ENCODE measurements at regions not wholly inside any gene's neighbourhood (a gene's known extent, or its start where the extent isn't known, plus 50 kb on each side); places are given as distances from the start of the nearest gene placed in this dataset.
"Not testable (repeated sequence)": the region's sequence is repeated elsewhere in the genome, so short reads cannot be mapped to it uniquely, and the experiment has no call there.

- DNase-seq (no peak), ATAC-seq (no peak)
These were observed 422.5 kb upstream of the CRIM1 start for GRCh38 chr2:35933031-35933430.

DNA sequence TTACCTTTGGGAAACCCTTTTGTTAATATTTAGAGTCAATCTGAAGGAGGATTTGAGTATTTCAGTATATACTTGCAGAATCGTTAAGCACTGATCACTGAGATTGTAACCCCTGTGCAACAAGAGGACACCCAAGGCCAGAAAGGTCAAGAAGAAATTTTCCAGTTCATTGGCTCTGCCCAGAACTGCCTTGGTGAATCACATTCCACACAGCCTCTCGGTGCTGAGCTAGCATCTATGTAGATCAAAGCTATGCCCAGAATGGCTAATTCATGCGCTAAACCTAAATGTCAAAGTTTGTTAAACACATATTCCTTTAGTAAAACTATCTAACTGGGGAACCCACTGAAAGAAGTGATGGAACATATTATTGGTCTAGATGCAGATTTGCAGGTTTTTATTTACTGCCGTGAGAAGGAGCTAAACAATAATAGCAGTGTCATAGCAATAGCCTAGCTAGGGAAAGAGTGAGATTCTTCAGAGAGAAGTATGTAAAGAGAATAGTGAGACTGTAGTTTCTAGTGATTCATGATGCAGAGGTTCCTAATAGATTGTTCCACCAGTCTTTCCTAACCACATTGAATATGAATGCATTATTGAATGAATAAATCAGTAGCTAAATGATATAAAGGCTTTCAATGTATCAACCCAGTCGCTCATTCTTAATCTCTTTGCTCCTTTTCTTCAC is 423.2 kb upstream of the CRIM1 start:
- ATAC-seq (no peak), DNase-seq (no peak)

DNA sequence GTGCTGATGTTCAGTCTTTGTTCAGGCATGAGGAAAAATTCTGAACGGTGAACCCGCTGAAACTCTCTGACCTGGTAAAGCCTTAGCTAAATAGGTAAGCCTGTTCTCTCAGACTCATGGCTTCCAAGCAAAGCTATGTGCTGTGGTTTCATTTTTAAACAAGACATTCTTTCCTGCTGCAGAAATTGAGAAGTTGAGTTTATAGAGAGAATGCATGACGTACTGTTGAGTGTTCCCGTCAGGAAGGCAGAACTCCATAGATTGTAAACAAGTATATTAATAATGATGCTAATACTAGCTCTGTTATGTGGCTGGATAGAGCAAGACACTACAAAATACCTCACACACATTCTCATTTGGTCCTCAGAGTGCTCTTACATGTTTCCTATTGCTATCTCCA is 424.0 kb upstream of the CRIM1 start:
- DNase-seq: no peak

DNA sequence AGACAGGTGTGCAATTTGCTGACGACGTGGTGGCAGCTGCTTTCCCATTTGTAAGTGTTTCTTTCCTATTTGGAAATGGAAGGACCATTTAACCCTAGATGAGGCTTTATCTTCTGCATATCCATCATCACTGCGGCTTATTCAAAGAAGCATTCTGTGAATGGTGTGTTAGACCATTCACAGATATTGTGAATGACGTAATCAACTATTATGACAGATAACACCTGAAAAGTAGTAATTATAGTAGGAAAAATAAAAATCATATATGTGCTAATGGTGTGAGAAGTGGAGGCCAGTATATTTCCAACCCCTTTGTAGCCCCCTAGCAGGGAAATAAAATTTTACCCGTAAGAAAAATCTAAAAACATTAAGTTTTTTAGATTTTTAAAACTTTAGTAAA is 424.5 kb upstream of the CRIM1 start:
- DNase-seq (no peak), ATAC-seq (no peak)

More for the DNA sequence above, 424.0 kb upstream of the CRIM1 start:
- no peak for ATAC-seq

- ATAC-seq (no peak), DNase-seq (no peak)
These were observed 426.0 kb upstream of the CRIM1 start for GRCh38 chr2:35929551-35929950.

GRCh38 chr2:35920061-35920460 is 435.5 kb upstream of the CRIM1 start:
- ATAC-seq (no peak), DNase-seq (no peak)

DNA sequence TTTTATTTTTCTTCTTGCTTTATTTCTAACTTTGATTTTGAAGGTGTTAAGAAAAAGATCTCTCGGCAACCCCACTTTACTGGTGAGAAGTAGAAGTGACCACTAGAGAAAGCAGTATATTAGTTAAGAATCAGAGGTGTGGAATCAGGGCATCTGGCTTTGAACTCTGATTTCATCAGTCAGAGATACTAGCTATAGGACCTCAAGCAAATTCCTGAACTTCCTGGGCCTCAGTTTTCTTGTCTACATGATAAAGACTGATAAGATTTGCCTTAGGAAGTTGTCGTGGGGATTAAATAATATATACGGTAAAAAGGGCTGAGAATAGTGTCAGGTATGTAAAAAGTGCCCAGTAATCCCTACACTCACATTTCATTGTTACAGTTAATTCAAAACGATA is 440.3 kb upstream of the CRIM1 start:
- ATAC-seq (no peak), DNase-seq (no peak)

DNA sequence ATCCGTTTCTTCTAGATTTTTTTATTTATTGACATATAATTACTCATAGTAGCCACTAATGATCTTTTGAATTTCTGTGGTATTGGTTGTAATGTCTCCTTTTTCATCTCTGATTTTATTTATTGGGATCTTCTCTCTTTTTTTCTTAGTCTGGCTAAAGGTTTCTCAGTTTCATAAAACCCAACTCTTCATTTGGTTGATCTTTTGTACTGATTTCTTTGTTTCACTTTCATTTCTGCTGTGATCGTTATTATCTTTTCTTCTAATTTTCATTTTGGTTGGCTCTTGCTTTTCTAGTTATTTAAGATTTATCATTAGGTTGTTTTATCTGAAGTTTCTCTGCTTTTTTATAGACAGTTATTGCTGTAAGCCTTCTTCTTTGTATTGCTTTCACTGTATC is 463.6 kb upstream of the CRIM1 start:
- no peak for DNase-seq
- no peak for ATAC-seq

- DNase-seq (no peak), ATAC-seq (no peak)
These were observed 464.1 kb upstream of the CRIM1 start for GRCh38 chr2:35891528-35891927.

DNA sequence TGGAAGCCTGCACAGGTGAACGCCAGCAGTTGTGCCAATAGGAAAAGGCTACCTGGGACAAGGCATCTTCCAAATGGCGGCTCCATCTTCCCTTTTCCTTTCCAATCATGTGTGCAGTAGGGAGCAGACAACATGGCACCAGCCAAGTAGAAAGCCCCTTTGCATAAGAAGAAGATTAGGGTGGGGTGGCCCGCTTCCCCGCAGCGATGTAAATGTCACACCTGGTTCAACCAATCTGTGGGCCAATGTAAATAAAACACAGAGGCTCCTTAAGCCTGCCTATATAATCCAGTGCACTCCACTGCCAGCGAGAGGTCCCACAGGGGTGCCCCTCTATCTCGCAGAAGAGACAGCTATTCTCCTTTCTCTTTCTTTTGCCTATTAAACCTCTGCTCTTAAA is 468.4 kb upstream of the CRIM1 start:
- DNase-seq: no peak
- ATAC-seq: no peak

GRCh38 chr2:35873921-35874320 is 481.7 kb upstream of the CRIM1 start:
- ATAC-seq: no peak
- DNase-seq: no peak

- ATAC-seq: no peak
- DNase-seq: no peak
These were observed 483.9 kb upstream of the CRIM1 start for GRCh38 chr2:35871672-35872071.

DNA sequence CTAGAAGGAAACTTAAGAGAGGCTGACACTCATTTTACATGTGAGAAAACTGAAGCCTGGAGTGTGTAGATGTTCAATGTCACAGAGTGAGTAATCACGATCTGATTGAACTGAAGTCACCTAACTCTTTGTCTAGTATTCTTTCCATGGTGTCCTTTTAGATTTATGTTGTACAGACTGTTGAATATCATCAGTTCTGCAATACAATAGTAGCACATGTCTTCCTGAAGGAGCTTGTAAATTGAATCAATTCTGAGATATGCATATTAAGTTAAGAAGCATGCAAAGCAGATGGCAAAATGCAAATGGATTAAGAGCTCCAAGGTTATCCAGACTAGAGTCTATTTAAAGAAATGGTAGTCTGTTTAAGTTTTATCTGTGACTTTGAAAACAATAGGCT is 484.9 kb upstream of the CRIM1 start:
- ATAC-seq (no peak), DNase-seq (no peak)

DNA sequence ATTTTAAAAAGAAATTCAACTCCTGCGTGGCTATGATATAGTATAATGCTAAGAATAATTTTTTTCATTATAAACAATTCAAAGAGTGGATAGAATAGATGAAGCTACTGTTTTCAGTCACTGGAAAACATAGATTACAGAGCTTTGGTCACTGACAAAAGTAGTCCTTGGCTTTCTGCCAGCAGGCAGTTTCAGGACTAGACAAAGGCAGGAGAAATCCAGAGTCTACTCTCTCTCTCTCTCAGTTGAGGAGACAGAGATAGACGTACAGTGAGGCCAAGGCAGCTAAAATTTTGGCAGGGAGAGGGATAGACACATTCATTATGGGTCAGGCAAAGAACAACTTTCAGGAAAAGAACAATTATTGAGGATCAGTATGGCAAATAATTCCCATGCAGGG is 491.4 kb upstream of the CRIM1 start:
- DNase-seq (no peak), ATAC-seq (no peak)

DNA sequence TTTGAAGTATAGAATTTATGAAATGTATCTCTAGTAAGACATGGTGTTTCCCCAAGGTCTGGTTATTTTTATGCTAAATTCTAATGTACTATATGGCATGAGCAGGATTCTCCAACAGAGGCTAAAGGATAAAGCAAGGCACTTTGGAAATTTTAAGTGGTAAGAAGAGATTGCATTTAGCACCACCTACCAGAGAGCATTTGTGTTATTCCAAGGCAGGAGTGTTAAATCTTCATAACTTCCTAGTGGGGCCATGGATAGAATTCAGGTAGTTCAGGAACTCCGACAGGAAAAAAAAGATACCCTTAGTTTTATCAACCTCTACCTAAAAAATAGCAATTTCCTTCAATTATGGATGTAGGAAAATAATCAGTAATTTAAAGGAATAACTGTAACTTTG is 497.4 kb upstream of the CRIM1 start:
- no peak for ATAC-seq

GRCh38 chr2:35857498-35857897 is 498.1 kb upstream of the CRIM1 start:
- no peak for DNase-seq
- no peak for ATAC-seq

More for the DNA sequence above, 497.4 kb upstream of the CRIM1 start:
- DNase-seq: no peak

GRCh38 chr2:35831385-35831784 is 524.2 kb upstream of the CRIM1 start:
- DNase-seq: no peak
- no peak for ATAC-seq

DNA sequence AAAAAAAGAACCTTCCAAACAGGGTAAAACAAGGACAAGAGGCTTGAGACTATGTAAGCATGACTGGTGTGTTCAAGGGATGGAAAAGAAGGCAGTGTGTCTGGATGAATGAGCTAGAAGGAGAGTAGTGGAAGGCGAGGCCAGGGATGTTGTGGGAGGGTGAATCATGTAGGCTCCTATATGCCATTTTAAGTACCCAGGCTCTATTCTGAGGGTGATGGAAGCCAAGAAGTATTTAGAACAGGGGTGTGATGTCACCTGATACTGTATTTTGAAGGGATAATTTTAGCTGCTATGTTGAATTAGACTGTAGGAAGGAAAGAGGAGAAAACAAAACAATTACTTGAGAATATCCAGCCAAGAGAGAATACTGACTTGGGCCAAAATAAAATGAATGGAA is 524.7 kb upstream of the CRIM1 start:
- DNase-seq: no peak
- ATAC-seq: no peak

DNA sequence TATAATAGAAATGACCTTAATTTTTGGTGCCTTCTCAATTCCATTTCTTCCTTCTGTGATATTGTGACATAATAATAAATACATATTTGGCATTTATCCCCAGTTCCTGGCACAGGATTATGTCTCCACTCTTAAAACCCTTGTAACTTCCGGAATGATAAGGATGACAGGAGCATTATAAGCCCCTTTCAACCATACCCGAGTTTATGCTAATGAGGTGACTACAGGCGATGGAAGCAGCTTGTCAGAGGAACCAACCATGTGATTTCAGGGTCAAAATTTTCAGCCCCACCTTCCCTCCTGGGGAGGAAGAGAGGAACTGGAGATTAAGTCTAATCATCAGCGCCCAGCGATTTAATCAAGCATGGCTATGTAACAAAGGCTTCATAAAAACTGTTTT is 528.5 kb upstream of the CRIM1 start:
- ATAC-seq (no peak), DNase-seq (no peak)

GRCh38 chr2:35822716-35823115 is 532.9 kb upstream of the CRIM1 start:
- ATAC-seq: no peak

DNA sequence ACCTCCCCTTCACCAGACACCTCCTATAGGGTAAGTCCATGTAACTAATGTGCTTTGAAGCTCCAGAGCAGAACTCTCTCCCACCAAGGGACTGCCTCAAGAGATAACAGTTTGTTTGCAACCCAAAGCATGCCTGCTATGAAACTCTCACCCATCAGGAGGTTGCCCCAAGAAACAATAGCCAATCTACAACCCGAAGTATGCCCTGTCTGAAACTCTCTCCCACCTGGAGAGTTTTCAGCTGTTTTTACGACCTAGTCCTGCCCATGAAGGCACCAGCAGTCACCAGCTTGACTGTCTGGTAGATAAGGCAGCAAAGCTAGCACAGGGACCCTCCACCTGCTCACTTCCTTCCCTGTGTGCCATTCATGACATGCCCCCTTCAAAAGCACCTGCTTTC is 533.9 kb upstream of the CRIM1 start:
- ATAC-seq (no peak), DNase-seq (no peak)

More at GRCh38 chr2:35822716-35823115, 532.9 kb upstream of the CRIM1 start:
- no peak for DNase-seq

- DNase-seq (no peak), ATAC-seq (no peak)
These were observed 535.2 kb upstream of the CRIM1 start for GRCh38 chr2:35820391-35820790.

DNA sequence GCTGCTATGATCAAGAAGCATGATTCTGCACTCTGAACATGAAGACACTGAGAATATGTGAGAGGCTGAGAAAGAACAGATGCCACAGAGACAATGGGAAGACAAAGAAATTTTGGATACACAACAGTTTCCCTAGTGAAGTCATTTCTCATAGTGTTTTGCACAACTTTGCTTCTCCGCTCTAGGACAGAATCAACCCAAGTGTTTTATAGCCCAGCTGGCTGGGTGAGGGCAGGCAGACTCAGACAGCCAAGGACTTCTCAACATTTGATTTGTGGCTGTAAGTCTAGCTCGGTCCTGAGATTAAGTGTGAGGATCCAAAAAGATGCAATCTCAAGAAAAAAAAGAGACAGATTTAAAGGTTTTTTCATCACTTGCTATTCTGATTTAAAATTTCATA is 536.5 kb upstream of the CRIM1 start:
- DNase-seq (no peak), ATAC-seq (no peak)

DNA sequence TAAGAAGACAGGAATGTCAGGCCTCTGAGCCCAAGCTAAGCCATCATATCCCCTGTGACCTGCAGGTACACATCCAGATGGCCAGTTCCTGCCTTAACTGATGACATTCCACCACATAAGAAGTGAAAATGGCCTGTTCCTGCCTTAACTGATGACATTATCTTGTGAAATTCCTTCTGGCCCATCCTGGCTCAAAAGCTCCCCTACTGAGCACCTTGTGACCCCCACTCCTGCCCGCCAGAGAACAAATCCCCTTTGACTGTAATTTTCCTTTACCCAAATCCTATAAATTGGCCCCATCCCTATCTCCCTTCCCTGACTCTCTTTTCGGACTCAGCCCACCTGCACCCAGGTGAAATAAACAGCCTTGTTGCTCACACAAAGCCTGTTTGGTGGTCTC is 537.2 kb upstream of the CRIM1 start:
- ATAC-seq, DNase-seq: not testable (repeated sequence)

DNA sequence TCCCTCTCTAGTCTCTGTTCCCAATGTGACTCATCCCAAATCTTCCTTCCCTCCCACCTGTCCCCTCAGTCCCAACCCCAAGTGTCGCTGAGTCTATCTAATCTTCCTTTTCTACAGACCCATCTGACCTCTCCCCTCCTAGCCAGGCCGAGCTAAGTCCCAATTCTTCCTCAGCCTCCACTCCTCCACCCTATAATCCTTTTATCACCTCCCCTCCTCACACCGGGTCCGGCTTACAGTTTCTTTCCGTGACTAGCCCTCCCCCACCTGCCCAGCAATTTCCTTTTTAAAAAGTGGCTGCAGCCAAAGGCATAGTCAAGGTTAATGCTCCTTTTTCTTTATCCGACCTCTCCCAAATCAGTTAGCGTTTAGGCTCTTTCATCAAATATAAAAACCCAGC is 541.0 kb upstream of the CRIM1 start:
- DNase-seq, ATAC-seq: not testable (repeated sequence)
